ENCODE measurements at regions not wholly inside any gene's neighbourhood (a gene's known extent, or its start where the extent isn't known, plus 50 kb on each side); places are given as distances from the start of the nearest gene placed in this dataset.

GRCh38 chr2:107727318-107727717 lies 99.4 kb upstream of the RGPD4 start:
- H3K4me1 Mint-ChIP-seq: no peaks in the 10 kb centered on the region
- H3K36me3 ChIP-seq (ENCODE audit: insufficient read depth, low read length): no peaks in the 10 kb centered on the region
- no peak overlapping the region for H3K4me3 ChIP-seq (ENCODE audit: low read length in 2 of 2)
- H3K27me3 ChIP-seq (ENCODE audit: insufficient read depth, low read length): no peaks in the 10 kb centered on the region
- POLR2A ChIA-PET (ENCODE audit: partially characterized antibody): no interaction called here
- peaks cover 0 to 3% of the 10 kb centered on the region in 2 donors for H3K27me3 Mint-ChIP-seq
- H3K36me3 Mint-ChIP-seq: no peaks in the 10 kb centered on the region
- intact Hi-C loops (cut with micrococcal nuclease): no loop called here
- CTCF ChIA-PET (ENCODE audit: partially characterized antibody): no interaction called here
- H3K4me1 ChIP-seq (ENCODE audit: insufficient read depth, low read length): no peaks in the 10 kb centered on the region
- H3K9me3 Mint-ChIP-seq: peaks cover 0 to 5% (median 0%) of the 10 kb centered on the region in 8 donors
- H3K9me3 ChIP-seq (ENCODE audit: control insufficient read depth in 1 of 2, low read length in 2 of 2): no peaks in the 10 kb centered on the region
- no peak overlapping the region for H3K4me3 Mint-ChIP-seq
- H3K27ac Mint-ChIP-seq: no peak overlapping the region
- no peak for DNase-seq
- H3K27ac ChIP-seq (ENCODE audit: low read depth, low read length): no peak overlapping the region

GRCh38 chr2:107728586-107728985 lies 98.1 kb upstream of the RGPD4 start:
- Mint-ChIP-seq H3K9me3 (peaks cover 0 to 3% (median 0%) of the 10 kb centered on the region in 8 donors), H3K27ac (no peak overlapping the region), H3K4me3 (no peak overlapping the region), H3K36me3 (no peaks in the 10 kb centered on the region), H3K4me1 (no peaks in the 10 kb centered on the region), H3K27me3 (peaks cover 0 to 2% of the 10 kb centered on the region in 2 donors)
- no peaks in the 10 kb centered on the region for H3K9me3 ChIP-seq (ENCODE audit: control insufficient read depth in 1 of 2, low read length in 2 of 2)
- no peaks in the 10 kb centered on the region for H3K27me3 ChIP-seq (ENCODE audit: insufficient read depth, low read length)
- DNase-seq: no peak
- POLR2A ChIA-PET (ENCODE audit: partially characterized antibody): no interaction called here
- no peaks in the 10 kb centered on the region for H3K4me1 ChIP-seq (ENCODE audit: insufficient read depth, low read length)
- no peaks in the 10 kb centered on the region for H3K36me3 ChIP-seq (ENCODE audit: insufficient read depth, low read length)
- no peak overlapping the region for H3K27ac ChIP-seq (ENCODE audit: low read depth, low read length)
- CTCF ChIA-PET (ENCODE audit: partially characterized antibody): no interaction called here
- no peak overlapping the region for H3K4me3 ChIP-seq (ENCODE audit: low read length in 2 of 2)
- intact Hi-C loops (cut with micrococcal nuclease): no loop called here

- Mint-ChIP-seq H3K9me3 (peaks cover 0 to 3% (median 0%) of the 10 kb centered on the region in 8 donors), H3K4me3 (no peak overlapping the region), H3K27ac (no peak overlapping the region), H3K36me3 (no peaks in the 10 kb centered on the region), H3K27me3 (peaks cover 0 to 2% of the 10 kb centered on the region in 2 donors), H3K4me1 (no peaks in the 10 kb centered on the region)
- Histone ChIP-seq H3K27me3 (ENCODE audit: insufficient read depth, low read length) (no peaks in the 10 kb centered on the region), H3K4me3 (ENCODE audit: low read length in 2 of 2) (no peak overlapping the region), H3K4me1 (ENCODE audit: insufficient read depth, low read length) (no peaks in the 10 kb centered on the region), H3K27ac (ENCODE audit: low read depth, low read length) (no peak overlapping the region), H3K9me3 (ENCODE audit: control insufficient read depth in 1 of 2, low read length in 2 of 2) (no peaks in the 10 kb centered on the region), H3K36me3 (ENCODE audit: insufficient read depth, low read length) (no peaks in the 10 kb centered on the region)
- CTCF ChIA-PET (ENCODE audit: partially characterized antibody): no interaction called here
- DNase-seq: no peak
- POLR2A ChIA-PET (ENCODE audit: partially characterized antibody): no interaction called here
- intact Hi-C loops (cut with micrococcal nuclease): no loop called here
Observed at GRCh38 chr2:107729440-107729839, 97.3 kb upstream of the RGPD4 start.

GRCh38 chr2:107730898-107731297 lies 95.8 kb upstream of the RGPD4 start:
- H3K9me3 Mint-ChIP-seq: peaks cover 0 to 2% (median 0%) of the 10 kb centered on the region in 8 donors
- no peaks in the 10 kb centered on the region for H3K4me1 Mint-ChIP-seq
- no peak overlapping the region for H3K4me3 Mint-ChIP-seq
- no peaks in the 10 kb centered on the region for H3K36me3 ChIP-seq (ENCODE audit: insufficient read depth, low read length)
- H3K27me3 ChIP-seq (ENCODE audit: insufficient read depth, low read length): no peaks in the 10 kb centered on the region
- intact Hi-C loops (cut with micrococcal nuclease): no loop called here
- CTCF ChIA-PET (ENCODE audit: partially characterized antibody): no interaction called here
- DNase-seq: no peak
- no peaks in the 10 kb centered on the region for H3K27me3 Mint-ChIP-seq
- POLR2A ChIA-PET (ENCODE audit: partially characterized antibody): no interaction called here
- H3K9me3 ChIP-seq (ENCODE audit: control insufficient read depth in 1 of 2, low read length in 2 of 2): no peaks in the 10 kb centered on the region
- no peak overlapping the region for H3K27ac ChIP-seq (ENCODE audit: low read depth, low read length)
- H3K27ac Mint-ChIP-seq: no peak overlapping the region
- H3K4me3 ChIP-seq (ENCODE audit: low read length in 2 of 2): no peak overlapping the region
- H3K4me1 ChIP-seq (ENCODE audit: insufficient read depth, low read length): no peaks in the 10 kb centered on the region
- H3K36me3 Mint-ChIP-seq: no peaks in the 10 kb centered on the region

GRCh38 chr2:107731435-107731834 lies 95.3 kb upstream of the RGPD4 start:
- Mint-ChIP-seq H3K36me3 (no peaks in the 10 kb centered on the region), H3K27ac (no peak overlapping the region), H3K4me1 (no peaks in the 10 kb centered on the region), H3K9me3 (peaks cover 0 to 2% (median 0%) of the 10 kb centered on the region in 8 donors), H3K27me3 (no peaks in the 10 kb centered on the region), H3K4me3 (no peak overlapping the region)
- Histone ChIP-seq H3K36me3 (ENCODE audit: insufficient read depth, low read length) (no peaks in the 10 kb centered on the region), H3K27me3 (ENCODE audit: insufficient read depth, low read length) (no peaks in the 10 kb centered on the region), H3K4me1 (ENCODE audit: insufficient read depth, low read length) (no peaks in the 10 kb centered on the region), H3K9me3 (ENCODE audit: control insufficient read depth in 1 of 2, low read length in 2 of 2) (no peaks in the 10 kb centered on the region), H3K4me3 (ENCODE audit: low read length in 2 of 2) (no peak overlapping the region), H3K27ac (ENCODE audit: low read depth, low read length) (no peak overlapping the region)
- CTCF ChIA-PET (ENCODE audit: partially characterized antibody): no interaction called here
- intact Hi-C loops (cut with micrococcal nuclease): no loop called here
- POLR2A ChIA-PET (ENCODE audit: partially characterized antibody): no interaction called here
- no peak for DNase-seq

- Histone ChIP-seq H3K9me3 (ENCODE audit: control insufficient read depth in 1 of 2, low read length in 2 of 2) (no peaks in the 10 kb centered on the region), H3K4me1 (ENCODE audit: insufficient read depth, low read length) (no peaks in the 10 kb centered on the region), H3K27me3 (ENCODE audit: insufficient read depth, low read length) (no peaks in the 10 kb centered on the region), H3K27ac (ENCODE audit: low read depth, low read length) (no peak overlapping the region), H3K4me3 (ENCODE audit: low read length in 2 of 2) (no peak overlapping the region), H3K36me3 (ENCODE audit: insufficient read depth, low read length) (no peaks in the 10 kb centered on the region)
- Mint-ChIP-seq H3K27ac (no peak overlapping the region), H3K4me3 (no peak overlapping the region), H3K36me3 (no peaks in the 10 kb centered on the region), H3K27me3 (no peaks in the 10 kb centered on the region), H3K9me3 (no peaks in the 10 kb centered on the region), H3K4me1 (no peaks in the 10 kb centered on the region)
- intact Hi-C loops (cut with micrococcal nuclease): no loop called here
- DNase-seq: no peak
- CTCF ChIA-PET (ENCODE audit: partially characterized antibody): no interaction called here
- POLR2A ChIA-PET (ENCODE audit: partially characterized antibody): no interaction called here
Observed at GRCh38 chr2:107735201-107735600, 91.5 kb upstream of the RGPD4 start.

- Mint-ChIP-seq H3K27ac (no peak overlapping the region), H3K27me3 (no peaks in the 10 kb centered on the region), H3K9me3 (no peaks in the 10 kb centered on the region), H3K36me3 (no peaks in the 10 kb centered on the region), H3K4me1 (no peaks in the 10 kb centered on the region), H3K4me3 (no peak overlapping the region)
- H3K9me3 ChIP-seq (ENCODE audit: control insufficient read depth in 1 of 2, low read length in 2 of 2): no peaks in the 10 kb centered on the region
- no peak for DNase-seq
- intact Hi-C loops (cut with micrococcal nuclease): no loop called here
- H3K4me3 ChIP-seq (ENCODE audit: low read length in 2 of 2): no peak overlapping the region
- H3K36me3 ChIP-seq (ENCODE audit: insufficient read depth, low read length): no peaks in the 10 kb centered on the region
- H3K27me3 ChIP-seq (ENCODE audit: insufficient read depth, low read length): no peaks in the 10 kb centered on the region
- ChIA-PET POLR2A (ENCODE audit: partially characterized antibody) (no interaction called here), CTCF (ENCODE audit: partially characterized antibody) (no interaction called here)
- no peaks in the 10 kb centered on the region for H3K4me1 ChIP-seq (ENCODE audit: insufficient read depth, low read length)
- no peak overlapping the region for H3K27ac ChIP-seq (ENCODE audit: low read depth, low read length)
Observed at GRCh38 chr2:107737756-107738155, 88.9 kb upstream of the RGPD4 start.

GRCh38 chr2:107738266-107738665 lies 88.4 kb upstream of the RGPD4 start:
- Mint-ChIP-seq H3K4me1 (no peaks in the 10 kb centered on the region), H3K4me3 (no peak overlapping the region), H3K27me3 (no peaks in the 10 kb centered on the region), H3K36me3 (no peaks in the 10 kb centered on the region), H3K27ac (no peak overlapping the region), H3K9me3 (no peaks in the 10 kb centered on the region)
- no peak overlapping the region for H3K27ac ChIP-seq (ENCODE audit: low read depth, low read length)
- no peaks in the 10 kb centered on the region for H3K36me3 ChIP-seq (ENCODE audit: insufficient read depth, low read length)
- no peaks in the 10 kb centered on the region for H3K9me3 ChIP-seq (ENCODE audit: control insufficient read depth in 1 of 2, low read length in 2 of 2)
- no peak overlapping the region for H3K4me3 ChIP-seq (ENCODE audit: low read length in 2 of 2)
- ChIA-PET POLR2A (ENCODE audit: partially characterized antibody) (no interaction called here), CTCF (ENCODE audit: partially characterized antibody) (no interaction called here)
- H3K4me1 ChIP-seq (ENCODE audit: insufficient read depth, low read length): no peaks in the 10 kb centered on the region
- DNase-seq: no peak
- no peaks in the 10 kb centered on the region for H3K27me3 ChIP-seq (ENCODE audit: insufficient read depth, low read length)
- intact Hi-C loops (cut with micrococcal nuclease): no loop called here

Measured in CD4-positive, alpha-beta memory T cell (primary cell).